Ishikawa (cell line): ENCODE measurements at regions not wholly inside any gene's neighbourhood (a gene's known extent, or its start where the extent isn't known, plus 50 kb on each side); places are given as distances from the start of the nearest gene placed in this dataset.

Source experiments
- CEBPB ChIP-seq: IDR thresholded peaks from 2 replicates; pipeline ENCODE4 v1.6.1; 2012
- CREB1 ChIP-seq: IDR thresholded peaks from 2 replicates; pipeline ENCODE4 v1.6.1; 2012; ENCODE audit warnings: low read depth
- EGR1 ChIP-seq: IDR thresholded peaks from 2 replicates; pipeline ENCODE4 v1.6.1; 2012
- EP300 ChIP-seq: IDR thresholded peaks from 2 replicates; pipeline ENCODE4 v1.6.1; 2012; ENCODE audit warnings: borderline replicate concordance
- FOXM1 ChIP-seq: IDR thresholded peaks from 2 replicates; pipeline ENCODE4 v1.6.1; 2012; ENCODE audit warnings: low read depth, borderline replicate concordance
- MAX ChIP-seq: IDR thresholded peaks from 2 replicates; pipeline ENCODE4 v1.6.1; 2012
- NFIC ChIP-seq: IDR thresholded peaks from 2 replicates; pipeline ENCODE4 v1.6.1; 2012
- RAD21 ChIP-seq: IDR thresholded peaks from 2 replicates; pipeline ENCODE4 v1.6.1; 2012; ENCODE audit warnings: low read depth
- REST ChIP-seq: IDR thresholded peaks from 2 replicates; pipeline ENCODE4 v1.6.1; 2012; ENCODE audit warnings: low read depth, mild to moderate bottlenecking
- TAF1 ChIP-seq: IDR thresholded peaks from 2 replicates; pipeline ENCODE4 v1.6.1; 2012; ENCODE audit warnings: low read depth, mild to moderate bottlenecking
- TCF12 ChIP-seq: IDR thresholded peaks from 2 replicates; pipeline ENCODE4 v1.6.1; 2012; ENCODE audit warnings: low read depth
- TEAD4 ChIP-seq: IDR thresholded peaks from 2 replicates; pipeline ENCODE4 v1.6.1; 2012
- USF1 ChIP-seq: IDR thresholded peaks from 2 replicates; pipeline ENCODE4 v1.6.1; 2012
- YY1 ChIP-seq: IDR thresholded peaks from 2 replicates; pipeline ENCODE4 v1.6.1; 2012; ENCODE audit warnings: low read depth
- ZBTB7A ChIP-seq: IDR thresholded peaks from 2 replicates; pipeline ENCODE4 v1.6.1; 2012; ENCODE audit warnings: low read depth

- no peak for TF ChIP-seq RAD21
- no peak for TF ChIP-seq CREB1
- no peak for TF ChIP-seq EP300
- no peak for TF ChIP-seq TEAD4
- TF ChIP-seq ZBTB7A: no peak
- TF ChIP-seq TAF1: no peak
- TF ChIP-seq CEBPB: no peak
- no peak for TF ChIP-seq TCF12
- no peak for TF ChIP-seq EGR1
- no peak for TF ChIP-seq FOXM1
- TF ChIP-seq USF1: no peak
- TF ChIP-seq MAX: no peak
- TF ChIP-seq NFIC: no peak
- no peak for TF ChIP-seq YY1
- no peak for TF ChIP-seq REST
Measured at GRCh38 chr2:35510636-35511035, 844.9 kb upstream of the CRIM1 start.

- no peak for TF ChIP-seq USF1
- TF ChIP-seq YY1: no peak
- TF ChIP-seq NFIC: no peak
- TF ChIP-seq MAX: no peak
- TF ChIP-seq EP300: no peak
- TF ChIP-seq TCF12: no peak
- TF ChIP-seq TEAD4: no peak
- no peak for TF ChIP-seq ZBTB7A
Measured at GRCh38 chr2:35508601-35509000, 847.0 kb upstream of the CRIM1 start.

- TF ChIP-seq EGR1: no peak
- TF ChIP-seq CREB1: no peak
- TF ChIP-seq YY1: no peak
- TF ChIP-seq TCF12: no peak
- no peak for TF ChIP-seq USF1
- no peak for TF ChIP-seq NFIC
- TF ChIP-seq MAX: no peak
- TF ChIP-seq FOXM1: no peak
- TF ChIP-seq CEBPB: no peak
- TF ChIP-seq ZBTB7A: no peak
- no peak for TF ChIP-seq REST
- no peak for TF ChIP-seq RAD21
- TF ChIP-seq TAF1: no peak
- no peak for TF ChIP-seq TEAD4
- no peak for TF ChIP-seq EP300
Measured at GRCh38 chr2:35504419-35504818, 851.2 kb upstream of the CRIM1 start.

- TF ChIP-seq YY1 (no peak), ZBTB7A (no peak), NFIC (no peak), CREB1 (no peak), TEAD4 (no peak)
Measured at GRCh38 chr2:35503738-35504199, 851.8 kb upstream of the CRIM1 start.

- TF ChIP-seq EGR1: no peak
- no peak for TF ChIP-seq CREB1
- TF ChIP-seq EP300: no peak
- no peak for TF ChIP-seq USF1
- no peak for TF ChIP-seq TCF12
- no peak for TF ChIP-seq REST
- TF ChIP-seq YY1: no peak
- no peak for TF ChIP-seq TAF1
- TF ChIP-seq CEBPB: no peak
- no peak for TF ChIP-seq MAX
- no peak for TF ChIP-seq ZBTB7A
- TF ChIP-seq FOXM1: no peak
- TF ChIP-seq NFIC: no peak
- TF ChIP-seq TEAD4: no peak
- TF ChIP-seq RAD21: no peak
Measured at GRCh38 chr2:35503311-35503710, 852.3 kb upstream of the CRIM1 start.
